ENCODE measurements at regions not wholly inside any gene's neighbourhood (a gene's known extent, or its start where the extent isn't known, plus 50 kb on each side); places are given as distances from the start of the nearest gene placed in this dataset.

DNA sequence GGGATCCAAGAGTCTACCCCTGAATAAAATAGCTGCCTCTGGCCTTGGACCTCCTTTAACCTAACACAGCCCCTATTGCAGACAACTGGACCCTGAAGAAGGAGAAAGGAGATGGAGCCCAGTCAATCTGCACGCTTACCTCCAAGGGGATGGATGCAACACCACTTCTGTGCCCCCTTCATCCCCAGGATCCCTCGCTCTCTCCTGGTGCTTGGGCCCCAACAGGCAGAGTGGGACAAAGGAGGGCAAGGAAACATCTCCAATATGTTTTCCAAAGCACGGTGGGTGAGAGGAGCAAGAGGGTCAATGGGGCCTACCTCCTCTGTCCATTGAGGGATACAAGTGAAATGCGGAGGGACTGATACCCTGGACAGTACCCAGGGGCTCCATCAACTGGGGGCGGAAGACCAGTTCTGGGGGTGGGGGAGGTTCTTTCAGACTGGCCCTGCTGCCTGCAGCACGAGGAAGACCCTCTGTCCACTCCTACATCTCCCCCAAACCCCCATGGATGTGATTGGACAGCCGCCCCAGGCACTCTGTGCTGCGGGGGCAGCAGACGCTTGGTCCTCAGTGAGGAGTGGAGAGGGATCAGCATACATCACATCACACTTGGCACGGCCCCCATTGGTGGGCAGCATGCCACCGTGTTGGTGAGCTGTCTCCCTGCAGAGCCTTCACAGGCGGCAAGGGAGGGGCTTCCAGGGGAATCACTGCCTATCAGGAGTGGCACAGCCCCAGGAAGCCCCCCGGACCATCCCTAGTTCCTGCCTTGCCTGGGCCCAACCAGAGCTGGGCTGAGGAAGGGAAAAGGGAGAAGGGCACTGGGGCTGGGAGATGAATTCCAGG is 70.6 kb downstream of the MRPL14 start (continued):
- no peak for TF ChIP-seq NRF1 (conservative IDR thresholded peaks at IDR 0.05; ENCODE audit: low read depth, low read length)
- no peak for TF ChIP-seq ZNF207 (IDR thresholded peaks at IDR 0.05; ENCODE audit: borderline replicate concordance)

DNA sequence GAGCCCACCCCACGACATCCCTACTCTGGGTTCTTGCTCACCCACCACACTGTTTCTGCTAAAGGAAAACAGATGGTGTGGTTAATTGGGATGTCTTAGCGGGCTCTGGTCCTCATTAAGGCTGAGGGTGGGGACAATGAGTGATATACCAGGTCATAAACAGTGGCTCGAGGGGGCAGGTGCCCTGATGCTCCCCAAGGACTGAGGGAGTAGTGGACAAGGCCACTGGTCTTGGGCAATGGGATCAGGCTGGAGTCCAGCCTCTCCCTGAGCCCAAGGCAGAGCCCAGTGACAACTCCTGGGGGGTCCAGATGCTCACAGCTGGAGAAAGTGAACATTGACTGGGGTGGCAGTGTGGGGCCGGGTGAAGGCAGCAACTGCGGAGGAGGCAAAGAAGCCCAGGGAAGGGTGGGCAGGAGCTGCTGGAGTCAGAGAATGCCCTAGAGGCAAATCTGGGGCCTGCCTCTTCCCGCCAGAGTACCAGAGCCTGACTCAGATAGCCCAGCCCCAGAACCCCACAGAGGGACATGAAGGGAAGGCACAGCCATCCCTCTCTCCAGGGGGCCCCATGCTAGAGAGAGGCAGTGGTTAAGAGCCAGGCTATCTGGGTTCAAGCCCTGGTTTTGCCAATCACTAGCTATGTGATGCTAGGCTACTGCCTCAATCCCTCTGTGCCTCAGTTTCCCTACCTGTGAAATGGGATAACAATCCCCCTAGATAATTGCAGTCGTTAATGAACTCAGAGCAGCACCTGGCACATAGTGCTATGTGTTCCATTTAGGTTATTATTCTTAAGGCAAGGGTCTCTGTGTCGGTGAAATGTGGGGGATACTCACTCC is 72.3 kb downstream of the MRPL14 start:
- intact Hi-C loops (cut with micrococcal nuclease; ENCODE audit: unreplicated experiment) (loop anchor here (5.0 kb wide), 1 partner anchor 43 kb away; no protein-coding TSS in a partner anchor), in situ Hi-C loops (cut with MboI) (no loop called here)
- TF ChIP-seq EGR1 (IDR thresholded peaks at IDR 0.05; ENCODE audit: borderline replicate concordance in 1 of 2, low read depth in 2 of 2, low read length in 2 of 2) (no peak), CBX5 (IDR thresholded peaks at IDR 0.05; ENCODE audit: low read depth) (no peak), RFX5 (IDR thresholded peaks at IDR 0.05; ENCODE audit: low read depth, low read length) (no peak), MXI1 (IDR thresholded peaks at IDR 0.05; ENCODE audit: low read depth, low read length) (no peak), POLR2A (IDR thresholded peaks at IDR 0.05; ENCODE audit: low read depth, low read length) (no peak), MEF2B (IDR thresholded peaks at IDR 0.05; ENCODE audit: partially characterized antibody, poor library complexity, severe bottlenecking) (no peak)
- TF ChIP-seq, protein P1, sequence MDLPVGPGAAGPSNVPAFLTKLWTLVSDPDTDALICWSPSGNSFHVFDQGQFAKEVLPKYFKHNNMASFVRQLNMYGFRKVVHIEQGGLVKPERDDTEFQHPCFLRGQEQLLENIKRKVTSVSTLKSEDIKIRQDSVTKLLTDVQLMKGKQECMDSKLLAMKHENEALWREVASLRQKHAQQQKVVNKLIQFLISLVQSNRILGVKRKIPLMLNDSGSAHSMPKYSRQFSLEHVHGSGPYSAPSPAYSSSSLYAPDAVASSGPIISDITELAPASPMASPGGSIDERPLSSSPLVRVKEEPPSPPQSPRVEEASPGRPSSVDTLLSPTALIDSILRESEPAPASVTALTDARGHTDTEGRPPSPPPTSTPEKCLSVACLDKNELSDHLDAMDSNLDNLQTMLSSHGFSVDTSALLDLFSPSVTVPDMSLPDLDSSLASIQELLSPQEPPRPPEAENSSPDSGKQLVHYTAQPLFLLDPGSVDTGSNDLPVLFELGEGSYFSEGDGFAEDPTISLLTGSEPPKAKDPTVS (IDR thresholded peaks at IDR 0.05; ENCODE audit: low read depth, low read length), result no peak
- no TSS peak for BruUV-seq (replicated peaks)
- ATAC-seq (no peak), FAIRE-seq (no peak), DNase-seq (ENCODE audit: low read depth, low spot score) (no peak)
- ChIA-PET RAD21 (ENCODE audit: unreplicated experiment) (interaction anchor here (0.9 kb wide), 1 partner anchor 20 kb away, joined by 3 read pairs; no protein-coding TSS in a partner anchor), POLR2A (no interaction called here), CTCF (no interaction called here), SMC1A (ENCODE audit: uncharacterized antibody, unreplicated experiment) (no interaction called here)
- Histone ChIP-seq H3K79me2 (ENCODE audit: control insufficient read depth, insufficient read depth, low read length) (no peaks in the 10 kb centered on the region), H3K27me3 (replicated peaks in 1 of 2; ENCODE audit: control insufficient read depth in 2 of 2, insufficient read depth in 2 of 2, low read length in 1 of 2) (no peaks in the 10 kb centered on the region), H3K4me1 (ENCODE audit: control insufficient read depth, insufficient read depth, low read length) (peaks cover 17% of the 10 kb centered on the region), H4K20me1 (ENCODE audit: control insufficient read depth, insufficient read depth) (no peaks in the 10 kb centered on the region), H3K4me2 (ENCODE audit: control insufficient read depth, insufficient read depth) (no peak overlapping the region), H3K4me3 (no peak overlapping the region), H3K9ac (ENCODE audit: control insufficient read depth, insufficient read depth, low read length) (no peak overlapping the region), H3K27ac (ENCODE audit: control insufficient read depth, insufficient read depth) (no peak overlapping the region), H2AFZ (ENCODE audit: control insufficient read depth, low read depth, low read length) (no peak overlapping the region), H3K9me3 (replicated peaks; ENCODE audit: control insufficient read depth, insufficient read depth, low read length) (no peaks in the 10 kb centered on the region; the same call in 2 of the 3 replicates), H3K36me3 (ENCODE audit: control insufficient read depth in 2 of 2, insufficient read depth in 2 of 2, low read length in 1 of 2) (no peaks in the 10 kb centered on the region)
- WGBS (ENCODE audit: insufficient coverage, insufficient replicate concordance, low lambda C conversion rate, missing lambda C conversion rate), result 27% methylated on average over 8 of the region's 8 CpGs
